Fibroblast of skin of back (primary cell): ENCODE measurements at regions not wholly inside any gene's neighbourhood (a gene's known extent, or its start where the extent isn't known, plus 50 kb on each side); places are given as distances from the start of the nearest gene placed in this dataset.
"Not testable (repeated sequence)": the region's sequence is repeated elsewhere in the genome, so short reads cannot be mapped to it uniquely, and the experiment has no call there.

Experiments used
- DNase-seq: peaks from one replicate; pipeline ENCODE4 v3.0.0-alpha.2; 2013

DNA sequence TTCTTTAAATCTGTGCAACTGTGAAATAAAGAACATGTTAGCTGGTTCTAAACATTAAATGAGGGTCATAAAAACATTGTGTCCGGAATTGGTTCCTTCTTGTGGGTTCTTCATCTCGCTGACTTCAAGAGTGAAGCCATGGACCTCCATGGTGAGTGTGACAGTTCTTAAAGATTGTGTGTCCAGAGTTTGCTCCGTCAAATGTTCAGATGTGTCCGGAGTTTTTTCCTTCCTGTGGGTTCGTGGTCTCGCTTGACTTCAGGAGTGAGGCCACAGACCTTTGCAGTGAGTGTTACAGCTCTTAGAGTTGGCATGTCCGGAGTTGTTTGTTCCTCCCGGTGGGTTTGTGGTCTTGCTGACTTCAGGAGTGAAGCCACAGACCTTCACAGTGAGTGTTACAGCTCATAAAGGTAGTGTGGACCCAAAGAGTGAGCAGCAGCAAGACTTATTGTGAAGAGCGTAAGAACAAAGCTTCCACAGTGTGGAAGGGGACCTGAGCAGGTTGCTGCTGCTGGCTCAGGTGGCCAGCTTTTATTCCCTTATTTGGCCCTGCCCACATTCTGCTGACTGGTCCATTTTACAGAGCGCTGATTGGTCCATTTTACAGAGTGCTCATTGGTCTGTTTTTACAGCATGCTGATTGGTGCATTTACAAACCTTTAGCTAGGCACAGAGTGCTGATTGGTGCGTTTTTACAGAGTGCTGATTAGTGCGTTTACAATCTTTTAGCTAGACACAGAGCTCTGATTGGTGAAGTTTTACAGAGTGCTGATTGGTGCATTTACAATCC lies 579.2 kb downstream of the GBE1 start:
- not testable (repeated sequence) for DNase-seq

- no peak for DNase-seq
Observed at GRCh38 chr3:81173514-81173913, 587.9 kb downstream of the GBE1 start.

- no peak for DNase-seq
Observed at GRCh38 chr3:81170298-81170697, 591.1 kb downstream of the GBE1 start.

DNA sequence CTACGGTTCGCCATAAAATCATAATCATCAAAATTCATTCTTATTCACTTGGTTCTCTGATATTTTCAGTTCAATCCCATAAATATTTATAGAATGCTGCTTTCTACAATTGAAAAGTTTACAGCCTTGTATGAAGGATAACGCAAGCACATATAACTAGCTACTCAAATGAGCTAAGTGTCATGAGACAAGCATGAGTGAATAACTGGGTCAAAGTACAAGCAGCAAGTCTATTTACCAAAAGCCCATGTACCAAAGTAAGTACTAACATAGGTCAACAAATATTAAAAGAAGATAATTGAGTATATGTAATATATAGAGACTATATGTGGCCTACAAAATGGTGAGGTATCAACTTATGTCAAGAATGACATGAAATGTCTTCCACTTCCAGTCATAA lies 596.6 kb downstream of the GBE1 start:
- no peak for DNase-seq

DNA sequence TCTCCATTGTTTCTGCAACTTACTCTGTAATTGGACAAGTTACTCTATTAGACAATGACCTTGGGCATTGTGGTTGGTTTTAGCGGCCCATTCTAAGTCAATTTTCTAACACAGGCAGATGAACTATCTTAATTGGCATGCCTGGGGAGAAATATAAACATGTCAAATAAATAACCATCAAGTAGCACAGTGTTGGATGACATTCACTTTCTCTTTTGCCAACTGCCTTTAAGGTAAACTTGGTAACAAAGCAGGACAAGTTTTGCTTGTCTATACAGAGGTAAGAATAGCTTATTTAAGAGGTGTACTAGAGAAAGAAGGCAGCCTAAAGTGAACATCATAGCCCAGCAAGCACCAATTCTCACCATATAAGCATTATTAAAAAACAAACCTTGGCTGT lies 599.6 kb downstream of the GBE1 start:
- no peak for DNase-seq

- DNase-seq: no peak
Observed at GRCh38 chr3:81161100-81161499, 600.3 kb downstream of the GBE1 start.

DNA sequence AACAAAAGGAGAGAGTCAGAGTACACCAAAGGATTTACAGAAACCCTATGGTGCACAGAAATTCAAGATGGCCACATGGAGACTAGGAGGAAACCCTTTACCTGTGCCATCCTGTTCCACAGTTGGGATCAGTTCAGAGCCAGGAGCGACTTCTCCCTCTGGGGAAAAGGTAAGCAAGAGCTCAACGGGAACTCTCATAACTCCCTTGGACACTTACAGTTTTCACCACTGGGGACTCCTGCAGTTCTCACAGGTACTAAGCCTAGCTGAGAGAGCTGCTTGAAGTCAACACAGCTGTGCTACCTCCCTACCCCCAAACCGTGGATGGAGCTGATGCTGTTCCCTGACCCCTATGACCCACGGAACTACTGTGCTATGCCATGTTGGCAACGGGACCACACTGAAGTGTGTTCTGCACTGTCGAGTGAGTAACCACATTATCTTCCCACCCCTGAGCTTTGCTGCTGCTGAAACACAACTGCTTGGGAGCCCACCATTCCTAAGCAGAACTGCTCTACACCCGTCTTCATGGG lies 606.8 kb downstream of the GBE1 start:
- no peak for DNase-seq

DNA sequence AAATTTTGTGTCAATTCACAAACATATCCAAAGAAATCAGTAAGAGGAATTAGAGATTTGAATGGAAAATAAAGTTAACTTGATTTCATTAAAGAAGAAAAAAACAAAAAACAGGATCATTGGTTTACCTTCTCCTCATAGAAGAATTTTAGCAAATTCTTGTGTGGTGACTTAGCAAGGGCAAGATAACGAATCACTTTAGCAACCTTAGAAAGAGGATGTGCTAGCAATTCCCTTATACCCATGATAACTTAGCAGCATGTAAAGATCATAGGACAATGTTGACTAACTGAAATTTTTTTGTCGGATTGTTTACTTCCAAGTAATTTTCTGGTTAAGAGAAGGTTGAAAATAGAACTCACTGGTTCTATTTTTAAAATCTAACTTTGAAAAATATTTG lies 609.3 kb downstream of the GBE1 start:
- no peak for DNase-seq

DNA sequence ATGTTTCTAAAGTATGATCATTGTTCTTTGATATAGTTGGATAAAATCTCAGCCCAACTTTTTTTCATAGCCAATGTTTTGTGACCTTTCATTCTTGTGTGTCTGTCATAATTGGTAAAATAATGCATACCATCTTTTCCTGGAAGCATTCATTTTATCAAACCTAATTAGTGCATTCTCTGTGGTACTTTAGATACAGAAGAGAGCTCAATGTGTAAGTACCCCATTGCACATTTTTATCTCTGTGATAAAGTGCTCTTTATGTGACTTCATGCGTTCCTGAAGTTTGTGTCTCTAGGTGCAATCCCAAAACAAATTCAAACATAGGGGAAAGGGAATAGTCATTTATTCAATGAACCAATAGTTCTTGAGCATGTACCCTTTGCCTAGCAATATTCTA lies 628.5 kb downstream of the GBE1 start:
- no peak for DNase-seq

GRCh38 chr3:81105789-81106488 lies 655.5 kb downstream of the GBE1 start:
- DNase-seq: peak; percentile 32

GRCh38 chr3:81105206-81105605 lies 656.2 kb downstream of the GBE1 start:
- DNase-seq: peak; percentile 0

- DNase-seq: no peak
Observed at GRCh38 chr3:81097889-81098288, 663.6 kb downstream of the GBE1 start.

- DNase-seq: no peak
Observed at GRCh38 chr3:81095956-81096355, 665.5 kb downstream of the GBE1 start.

- no peak for DNase-seq
Observed at GRCh38 chr3:81094986-81095385, 666.5 kb downstream of the GBE1 start.

GRCh38 chr3:81087607-81088006 lies 673.8 kb downstream of the GBE1 start:
- DNase-seq: no peak

DNA sequence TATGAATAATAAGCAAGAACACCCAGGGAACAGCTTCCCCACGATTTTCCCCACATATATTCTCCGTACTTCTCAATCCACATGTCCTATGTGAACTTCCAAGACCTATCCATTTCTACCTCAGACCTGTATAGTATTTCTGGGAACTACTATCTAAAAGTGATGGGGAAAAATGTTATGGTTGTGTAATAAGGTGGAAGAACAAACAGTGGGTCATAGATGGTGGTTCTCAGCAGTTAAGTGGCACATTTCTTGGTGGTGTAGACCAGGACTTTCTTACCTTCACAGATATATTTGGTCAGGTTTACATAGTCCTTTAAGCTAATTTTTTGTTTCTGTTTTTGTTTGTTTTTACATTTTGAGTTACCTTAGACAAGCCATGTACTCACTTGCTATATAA lies 675.1 kb downstream of the GBE1 start:
- no peak for DNase-seq

- DNase-seq: no peak
Observed at GRCh38 chr3:81080608-81081007, 680.8 kb downstream of the GBE1 start.

DNA sequence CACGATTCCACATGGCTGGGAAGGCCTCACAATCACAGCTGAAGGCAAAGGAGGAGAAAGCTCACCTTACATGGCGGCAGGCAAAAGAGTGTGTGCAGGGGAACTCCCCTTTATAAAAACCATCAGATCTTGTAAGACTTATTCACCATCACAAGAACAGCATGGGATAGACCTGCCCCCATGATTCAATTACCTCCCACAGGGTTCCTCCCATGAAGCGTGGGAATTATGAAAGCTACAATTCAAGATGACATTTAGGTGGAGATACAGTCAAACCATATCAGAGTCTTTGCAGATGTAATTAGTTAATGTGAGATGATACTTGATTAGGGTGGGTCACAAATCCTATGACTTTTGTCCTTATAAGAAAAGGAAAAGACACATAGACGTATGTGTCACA lies 688.9 kb downstream of the GBE1 start:
- DNase-seq: no peak

GRCh38 chr3:81068546-81068945 lies 692.9 kb downstream of the GBE1 start:
- no peak for DNase-seq

GRCh38 chr3:81063896-81064295 lies 697.5 kb downstream of the GBE1 start:
- no peak for DNase-seq

- not testable (repeated sequence) for DNase-seq
Observed at GRCh38 chr3:81051133-81051532, 710.3 kb downstream of the GBE1 start.

DNA sequence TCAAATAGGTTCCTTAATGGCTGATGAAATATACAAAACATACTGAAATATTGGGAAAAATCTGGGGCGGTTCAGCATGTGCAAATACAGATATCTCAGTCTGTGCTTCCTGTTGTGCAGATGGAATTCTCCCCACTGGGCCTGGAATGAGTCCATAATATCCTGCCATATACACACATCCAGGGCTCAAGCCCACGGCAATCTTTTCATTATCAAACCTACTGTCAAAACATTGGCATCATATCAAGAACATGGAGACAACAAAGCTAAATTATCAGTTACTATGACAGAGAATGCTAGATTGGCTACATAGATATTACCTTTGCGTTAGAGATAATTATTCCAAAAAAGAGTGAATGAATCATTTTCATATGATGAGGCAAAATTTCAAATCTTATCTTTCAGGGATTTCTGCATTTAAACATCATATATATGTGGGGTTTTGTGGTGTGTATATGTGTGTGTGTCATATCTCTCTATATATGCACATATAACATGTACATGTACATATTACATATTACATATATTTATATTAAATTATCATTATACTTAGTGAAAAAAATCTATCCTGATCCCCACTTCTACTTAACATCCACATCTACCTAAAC lies 713.3 kb downstream of the GBE1 start:
- DNase-seq: no peak

GRCh38 chr3:81045976-81046375 lies 715.5 kb downstream of the GBE1 start:
- no peak for DNase-seq

- no peak for DNase-seq
Observed at GRCh38 chr3:81045246-81045645, 716.2 kb downstream of the GBE1 start.
